Fibroblast of villous mesenchyme (primary cell): ENCODE measurements at regions not wholly inside any gene's neighbourhood (a gene's known extent, or its start where the extent isn't known, plus 50 kb on each side); places are given as distances from the start of the nearest gene placed in this dataset.
A peak's percentile ranks its signal among the peaks of the same experiment; 100 is the strongest.

Source experiments
- DNase-seq: peaks from one replicate; pipeline ENCODE4 v3.0.0-alpha.2; 2010; ENCODE audit warnings: low read depth
- H3K4me3 ChIP-seq: 2 replicates; pipeline ENCODE4 v1.5.1; 2011; ENCODE audit warnings: low read depth, mild to moderate bottlenecking, low read length
- CTCF ChIP-seq: IDR thresholded peaks from 2 replicates; pipeline ENCODE4 v1.5.1; 2012; ENCODE audit warnings: low read depth, mild to moderate bottlenecking, low read length; ENCODE audit not compliant: insufficient read depth

- DNase-seq = no peak
- TF ChIP-seq CTCF = no peak
- H3K4me3 ChIP-seq = no peak overlapping the region
Observed at GRCh38 chr15:70189826-70190695, 92.3 kb upstream of the TLE3 start.

GRCh38 chr15:70188286-70188685 lies 90.6 kb upstream of the TLE3 start:
- no peak for TF ChIP-seq CTCF
- DNase-seq = no peak
- no peak overlapping the region for H3K4me3 ChIP-seq

- DNase-seq = no peak
- H3K4me3 ChIP-seq = no peak overlapping the region
- TF ChIP-seq CTCF = no peak
Observed at GRCh38 chr15:70187331-70187730, 89.6 kb upstream of the TLE3 start.

- DNase-seq = no peak
- H3K4me3 ChIP-seq = no peak overlapping the region
- no peak for TF ChIP-seq CTCF
Observed at GRCh38 chr15:70186152-70186551, 88.4 kb upstream of the TLE3 start.

- TF ChIP-seq CTCF = no peak
- no peak overlapping the region for H3K4me3 ChIP-seq
- DNase-seq = peak; percentile 40
Observed at GRCh38 chr15:70185251-70185711, 87.6 kb upstream of the TLE3 start.

- no peak overlapping the region for H3K4me3 ChIP-seq
- no peak for TF ChIP-seq CTCF
- no peak for DNase-seq
Observed at GRCh38 chr15:70182858-70183695, 85.4 kb upstream of the TLE3 start.
